Loucy (cell line): ENCODE measurements at regions not wholly inside any gene's neighbourhood (a gene's known extent, or its start where the extent isn't known, plus 50 kb on each side); places are given as distances from the start of the nearest gene placed in this dataset.

Experiments used
- H2AFZ ChIP-seq: fragments of 200-600 bp; sonication (generic); 2 replicates; pipeline ENCODE4 v1.6.0; 2016; ENCODE audit warnings: antibody characterized with exemption, mild to moderate bottlenecking, low read length, moderate library complexity
- H3F3A ChIP-seq: fragments of 200-600 bp; 2 replicates; pipeline ENCODE4 v1.6.0; 2016; ENCODE audit warnings: antibody characterized with exemption, low read depth, mild to moderate bottlenecking
- H3K27me3 ChIP-seq: fragments of 200-600 bp; sonication (generic); 2 replicates; pipeline ENCODE4 v1.6.1; 2014; ENCODE audit warnings: low read length, mild to moderate bottlenecking; ENCODE audit not compliant: insufficient read depth, poor library complexity, severe bottlenecking
- H3K36me3 ChIP-seq: fragments of 200-600 bp; sonication (generic); 2 replicates; pipeline ENCODE4 v1.6.1; 2016; ENCODE audit warnings: low read length; ENCODE audit not compliant: insufficient read depth
- H3K4me1 ChIP-seq: fragments of 200-600 bp; sonication (generic); 2 replicates; pipeline ENCODE4 v1.5.1; 2014; ENCODE audit warnings: low read length, mild to moderate bottlenecking; ENCODE audit not compliant: insufficient read depth, poor library complexity, severe bottlenecking
- H3K4me2 ChIP-seq: fragments of 200-600 bp; sonication (generic); 2 replicates; pipeline ENCODE4 v1.6.0; 2014; ENCODE audit warnings: antibody characterized with exemption, low read length, low read depth, mild to moderate bottlenecking; ENCODE audit not compliant: poor library complexity, severe bottlenecking
- H3K4me3 ChIP-seq: fragments of 200-600 bp; sonication (generic); 2 replicates; pipeline ENCODE4 v1.5.1; 2014; ENCODE audit warnings: low read length, mild to moderate bottlenecking, mixed read lengths; ENCODE audit not compliant: poor library complexity, severe bottlenecking
- H3K79me2 ChIP-seq: fragments of 200-600 bp; sonication (generic); 2 replicates; pipeline ENCODE4 v1.6.1; 2014; ENCODE audit warnings: low read length; ENCODE audit not compliant: insufficient read depth
- H3K9ac ChIP-seq: fragments of 200-600 bp; sonication (generic); 2 replicates; pipeline ENCODE4 v1.6.0; 2014; ENCODE audit warnings: mild to moderate bottlenecking, low read depth, low read length, moderate library complexity; ENCODE audit not compliant: poor library complexity, severe bottlenecking
- H3K9me2 ChIP-seq: fragments of 200-600 bp; sonication (generic); replicated peaks from 2 replicates; pipeline ENCODE4 v1.6.1; 2016; ENCODE audit warnings: low read depth, low read length, mixed read lengths
- H3K9me3 ChIP-seq: fragments of 200-600 bp; sonication (generic); 2 replicates; pipeline ENCODE4 v1.6.1; 2014; ENCODE audit warnings: mild to moderate bottlenecking, antibody characterized with exemption, low read length, low read depth; ENCODE audit not compliant: insufficient read depth
- H4K20me1 ChIP-seq: fragments of 200-600 bp; sonication (generic); 2 replicates; pipeline ENCODE4 v1.6.0; 2014; ENCODE audit warnings: antibody characterized with exemption, low read length, mild to moderate bottlenecking; ENCODE audit not compliant: insufficient read depth, poor library complexity, severe bottlenecking
- EZH2phosphoT487 ChIP-seq: fragments of 200-600 bp; IDR thresholded peaks from 2 replicates; pipeline ENCODE4 v1.6.1; 2018; ENCODE audit warnings: antibody characterized with exemption, mild to moderate bottlenecking, moderate library complexity, borderline replicate concordance
- TF ChIP-seq, protein P1 (sequence below): fragments of 200-600 bp; sonication (generic); conservative IDR thresholded peaks from 2 replicates; pipeline ENCODE4 v1.5.1; 2014; ENCODE audit warnings: mild to moderate bottlenecking, antibody characterized with exemption, low read length

- Histone ChIP-seq H4K20me1 (no peaks in the 10 kb centered on the region), H3K4me2 (no peak overlapping the region), H3K4me1 (no peaks in the 10 kb centered on the region), H3K79me2 (no peaks in the 10 kb centered on the region), H3K27me3 (no peaks in the 10 kb centered on the region), H3F3A (no peaks in the 10 kb centered on the region), H3K4me3 (no peak overlapping the region), H2AFZ (no peak overlapping the region), H3K9ac (no peak overlapping the region), H3K36me3 (no peaks in the 10 kb centered on the region), H3K9me2 (no peaks in the 10 kb centered on the region), H3K9me3 (no peaks in the 10 kb centered on the region)
- TF ChIP-seq, protein P1, sequence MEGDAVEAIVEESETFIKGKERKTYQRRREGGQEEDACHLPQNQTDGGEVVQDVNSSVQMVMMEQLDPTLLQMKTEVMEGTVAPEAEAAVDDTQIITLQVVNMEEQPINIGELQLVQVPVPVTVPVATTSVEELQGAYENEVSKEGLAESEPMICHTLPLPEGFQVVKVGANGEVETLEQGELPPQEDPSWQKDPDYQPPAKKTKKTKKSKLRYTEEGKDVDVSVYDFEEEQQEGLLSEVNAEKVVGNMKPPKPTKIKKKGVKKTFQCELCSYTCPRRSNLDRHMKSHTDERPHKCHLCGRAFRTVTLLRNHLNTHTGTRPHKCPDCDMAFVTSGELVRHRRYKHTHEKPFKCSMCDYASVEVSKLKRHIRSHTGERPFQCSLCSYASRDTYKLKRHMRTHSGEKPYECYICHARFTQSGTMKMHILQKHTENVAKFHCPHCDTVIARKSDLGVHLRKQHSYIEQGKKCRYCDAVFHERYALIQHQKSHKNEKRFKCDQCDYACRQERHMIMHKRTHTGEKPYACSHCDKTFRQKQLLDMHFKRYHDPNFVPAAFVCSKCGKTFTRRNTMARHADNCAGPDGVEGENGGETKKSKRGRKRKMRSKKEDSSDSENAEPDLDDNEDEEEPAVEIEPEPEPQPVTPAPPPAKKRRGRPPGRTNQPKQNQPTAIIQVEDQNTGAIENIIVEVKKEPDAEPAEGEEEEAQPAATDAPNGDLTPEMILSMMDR = no peak
- no peak for TF ChIP-seq EZH2phosphoT487
Observed at GRCh38 chr5:159459132-159459627, 128.9 kb upstream of the IL12B start.

- Histone ChIP-seq H3F3A (no peaks in the 10 kb centered on the region), H3K9me2 (no peaks in the 10 kb centered on the region), H3K36me3 (no peaks in the 10 kb centered on the region), H3K9me3 (no peaks in the 10 kb centered on the region), H3K27me3 (no peaks in the 10 kb centered on the region), H3K79me2 (no peaks in the 10 kb centered on the region), H3K4me1 (no peaks in the 10 kb centered on the region), H3K9ac (no peak overlapping the region), H3K4me2 (no peak overlapping the region), H4K20me1 (no peaks in the 10 kb centered on the region), H2AFZ (no peak overlapping the region), H3K4me3 (no peak overlapping the region)
- TF ChIP-seq, protein P1 = no peak
- no peak for TF ChIP-seq EZH2phosphoT487
Observed at GRCh38 chr5:159459951-159460538, 129.8 kb upstream of the IL12B start.

DNA sequence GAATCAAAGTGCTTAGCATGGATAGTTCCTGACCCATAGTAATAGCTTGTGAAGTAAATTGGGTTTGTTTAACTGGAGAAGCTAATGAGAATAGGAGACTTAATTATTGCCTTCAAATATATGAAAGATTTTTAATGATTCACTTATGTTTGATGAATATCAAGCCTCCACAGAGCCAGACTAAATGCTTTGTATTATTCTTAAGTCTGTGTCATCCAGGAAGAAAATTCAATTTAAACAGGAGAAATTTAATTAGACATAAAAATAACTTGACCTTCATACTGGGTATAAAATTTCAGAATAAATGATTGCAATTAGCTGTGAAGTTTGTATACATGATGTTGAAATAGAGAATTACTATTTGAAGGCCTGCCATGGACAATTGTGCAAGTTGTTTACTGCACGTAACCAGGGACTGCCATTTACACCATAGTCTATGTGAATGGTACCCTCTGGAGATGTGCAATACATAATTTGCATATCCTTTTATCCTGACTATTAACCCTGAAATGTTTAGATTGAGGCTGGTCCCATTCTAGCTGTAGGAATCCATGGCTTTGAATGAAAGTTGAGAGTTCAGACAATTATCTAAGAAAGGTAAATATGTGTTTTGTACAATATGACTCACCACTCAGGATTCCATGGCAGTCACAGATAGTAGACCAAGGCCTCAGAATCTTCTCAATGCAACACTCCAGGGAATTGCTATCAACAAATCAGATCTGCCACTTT is 133.5 kb upstream of the IL12B start:
- Histone ChIP-seq H3F3A (no peaks in the 10 kb centered on the region), H3K4me3 (no peak overlapping the region), H4K20me1 (no peaks in the 10 kb centered on the region), H3K9me3 (no peaks in the 10 kb centered on the region), H3K9me2 (no peaks in the 10 kb centered on the region), H3K36me3 (no peaks in the 10 kb centered on the region), H3K79me2 (no peaks in the 10 kb centered on the region), H2AFZ (no peak overlapping the region), H3K9ac (no peak overlapping the region), H3K4me1 (no peaks in the 10 kb centered on the region), H3K27me3 (no peaks in the 10 kb centered on the region), H3K4me2 (no peak overlapping the region)
- TF ChIP-seq, protein P1 = no peak
